H1 (cell line): ENCODE measurements at regions not wholly inside any gene's neighbourhood (a gene's known extent, or its start where the extent isn't known, plus 50 kb on each side); places are given as distances from the start of the nearest gene placed in this dataset.

Experiments
- CTBP2 ChIP-seq: IDR thresholded peaks from 2 replicates; pipeline ENCODE4 v1.7.0; 2011; ENCODE audit warnings: borderline replicate concordance, mild to moderate bottlenecking, moderate library complexity, mixed read lengths, low read length; ENCODE audit not compliant: insufficient read depth, insufficient read length
- HDAC2 ChIP-seq, 2 experiments: fragments of 300-600 bp in 1 of 2; sonication (generic) in 1 of 2; IDR thresholded peaks; 2 replicates each; pipeline ENCODE4 v1.6.1; 2011 to 2012; ENCODE audit warnings: low read depth in 2 of 2, low read length in 2 of 2, mild to moderate bottlenecking in 2 of 2, moderate library complexity in 2 of 2, borderline replicate concordance in 1 of 2, inconsistent platforms in 1 of 2
- PHF8 ChIP-seq: fragments of 200-600 bp; sonication (generic); conservative IDR thresholded peaks from 2 replicates; pipeline ENCODE4 v1.7.1; 2012; ENCODE audit warnings: low read depth, mild to moderate bottlenecking, inconsistent platforms, low read length, moderate library complexity
- SP2 ChIP-seq: IDR thresholded peaks from 2 replicates; pipeline ENCODE4 v1.6.1; 2012; ENCODE audit warnings: mild to moderate bottlenecking, low read length, inconsistent platforms
- TF ChIP-seq, protein P1 (sequence below): IDR thresholded peaks from 2 replicates; pipeline ENCODE4 v1.6.1; 2011; ENCODE audit warnings: low read depth, mild to moderate bottlenecking, low read length; ENCODE audit not compliant: insufficient read depth

DNA sequence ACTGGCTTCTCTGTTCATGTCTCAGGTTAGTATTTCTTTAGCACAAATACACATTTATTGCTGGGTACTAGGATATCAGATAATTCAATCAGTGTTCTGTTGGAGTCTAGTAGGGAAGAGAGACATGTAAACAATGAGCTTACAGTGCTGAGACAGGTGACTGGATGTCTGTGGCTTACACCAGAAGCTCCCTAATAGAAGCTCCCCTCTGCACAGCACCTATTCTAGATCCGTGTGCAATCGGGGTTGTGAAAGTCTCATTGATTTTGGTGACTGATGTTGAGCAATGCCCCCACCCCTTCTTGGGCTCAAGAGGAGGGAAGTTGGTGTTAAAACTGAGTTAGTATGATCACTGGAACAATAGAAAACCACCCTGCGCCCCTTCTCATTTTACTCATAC lies 279.2 kb downstream of the RPS6KC1 start (continued):
- TF ChIP-seq, protein P1, sequence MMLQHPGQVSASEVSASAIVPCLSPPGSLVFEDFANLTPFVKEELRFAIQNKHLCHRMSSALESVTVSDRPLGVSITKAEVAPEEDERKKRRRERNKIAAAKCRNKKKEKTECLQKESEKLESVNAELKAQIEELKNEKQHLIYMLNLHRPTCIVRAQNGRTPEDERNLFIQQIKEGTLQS, result no peak
- TF ChIP-seq SP2 (no peak), CTBP2 (no peak), PHF8 (no peak), HDAC2 (IDR thresholded peaks at IDR 0.05; ENCODE audit: borderline replicate concordance in 1 of 2, low read depth in 2 of 2, low read length in 2 of 2) (no peak)
- TF ChIP-seq, all 59 proteins: peak for 0
